CD4-positive, alpha-beta T cell treated with Interleukin-21 for 1 hour (primary cell): ENCODE measurements at regions not wholly inside any gene's neighbourhood (a gene's known extent, or its start where the extent isn't known, plus 50 kb on each side); places are given as distances from the start of the nearest gene placed in this dataset.

Experiments
- DNase-seq: peaks from one replicate; pipeline ENCODE4 v3.0.0-alpha.2; 2020

DNA sequence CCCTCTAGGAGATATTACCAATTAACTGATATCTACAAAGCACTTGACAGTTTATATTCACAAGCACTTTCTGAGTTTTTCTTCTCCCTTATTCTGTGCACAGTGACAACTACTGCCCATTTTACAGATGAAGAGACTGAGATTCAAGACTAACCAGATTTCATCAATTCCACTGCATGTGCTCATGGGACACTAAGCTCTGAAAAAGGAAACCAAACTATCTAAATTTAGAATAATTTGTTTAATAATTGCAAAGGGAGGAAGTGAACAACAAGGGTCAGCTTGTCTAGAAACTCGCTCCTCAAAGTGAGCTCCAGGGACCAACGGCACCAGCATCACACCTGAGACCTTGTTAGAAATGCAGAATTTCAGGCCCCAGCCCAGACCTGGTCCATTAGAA is 50.8 kb upstream of the MYLIP start:
- no peak for DNase-seq

DNA sequence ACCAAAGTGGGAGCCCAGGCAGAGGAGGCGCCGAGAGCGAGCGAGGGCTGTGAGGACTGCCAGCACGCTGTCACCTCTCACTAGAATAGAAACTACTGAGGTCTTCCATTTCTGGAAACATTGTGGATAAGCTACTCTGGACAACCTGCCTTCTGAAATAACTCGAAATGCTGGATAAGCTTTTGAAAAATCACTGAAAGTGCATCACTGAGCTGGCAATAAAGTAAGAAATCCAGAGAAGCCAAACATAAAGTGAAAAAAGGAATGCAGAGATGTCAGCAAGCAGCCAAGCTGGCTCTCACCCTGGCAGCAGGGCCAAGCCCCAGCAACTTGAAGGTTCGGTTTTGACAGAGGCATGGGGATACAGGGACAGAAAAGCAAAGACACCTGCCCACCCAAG is 59.2 kb upstream of the MYLIP start:
- DNase-seq: no peak

DNA sequence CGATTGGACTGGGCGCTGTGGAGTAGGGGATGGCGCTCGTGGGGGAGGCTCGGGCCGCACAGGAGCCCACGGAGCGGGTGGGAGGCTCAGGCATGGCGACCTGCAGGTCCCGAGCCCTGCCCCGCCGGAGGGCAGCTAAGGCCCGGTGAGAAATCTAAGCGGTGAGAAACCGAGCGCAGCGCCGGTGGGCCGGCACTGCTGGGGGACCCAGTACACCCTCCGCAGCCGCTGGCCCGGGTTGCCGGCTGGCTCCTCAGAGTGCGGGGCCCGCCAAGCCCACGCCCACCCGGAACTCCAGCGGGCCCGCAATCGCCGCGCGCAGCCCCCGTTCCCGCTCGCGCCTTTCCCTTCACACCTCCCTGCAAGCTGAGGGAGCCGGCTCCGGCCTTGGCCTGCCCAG is 59.7 kb upstream of the MYLIP start:
- DNase-seq: no peak

DNA sequence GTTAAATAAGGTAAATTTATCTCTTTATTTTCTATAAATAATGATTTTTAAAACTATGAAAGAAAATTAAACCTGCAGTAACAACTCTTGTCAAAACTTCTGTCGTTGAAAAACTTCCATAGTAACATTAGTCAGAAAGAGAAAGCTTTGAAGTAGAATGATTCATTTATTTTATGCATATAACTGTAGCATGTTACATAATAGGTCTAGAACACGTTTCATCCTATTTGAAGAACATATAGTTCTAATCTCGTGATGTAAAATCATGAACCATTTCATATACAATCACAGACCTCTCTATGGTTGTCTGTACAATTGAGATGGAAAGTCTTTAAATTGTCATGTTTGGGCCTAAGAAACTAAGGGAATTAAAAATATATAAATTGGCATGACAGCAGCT is 61.3 kb upstream of the MYLIP start:
- no peak for DNase-seq

DNA sequence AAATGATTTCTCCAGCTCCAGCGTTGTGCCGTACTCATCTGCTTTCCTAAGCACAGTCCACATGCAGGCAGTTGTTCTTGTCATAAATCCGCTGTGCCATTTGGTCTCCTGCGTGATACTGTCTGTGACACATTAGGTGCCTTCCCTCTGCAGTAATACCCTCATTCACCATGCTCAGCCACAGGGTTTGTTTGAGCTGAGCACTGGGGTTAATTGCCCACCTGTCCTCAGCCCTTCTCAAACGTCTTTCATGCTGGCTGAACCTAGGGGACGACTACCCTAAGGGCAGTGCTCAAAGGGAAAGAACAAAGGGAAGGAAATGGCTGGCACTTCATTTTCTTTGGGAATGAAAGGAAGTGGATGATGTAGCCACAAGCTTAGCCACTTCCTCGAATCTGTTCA is 64.2 kb upstream of the MYLIP start:
- DNase-seq: no peak

DNA sequence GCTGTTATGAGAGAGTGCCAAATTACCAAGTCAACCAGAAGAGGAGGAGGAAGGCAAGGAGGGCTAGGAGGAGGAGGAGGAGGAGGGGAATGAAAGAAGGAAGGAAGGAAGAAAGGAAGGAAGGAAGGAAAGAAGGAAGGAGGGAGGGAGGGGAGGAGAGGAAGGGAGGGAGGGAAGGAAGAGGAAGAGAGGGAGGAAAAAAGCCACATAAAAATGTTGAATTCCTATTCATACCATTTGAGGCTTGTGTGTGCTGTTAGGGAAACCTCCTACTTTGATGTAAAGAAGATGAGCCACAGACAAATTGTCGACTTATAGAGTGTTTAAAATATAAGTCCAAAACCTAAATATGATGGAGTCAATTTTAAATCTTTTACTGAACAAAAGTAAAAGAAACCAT is 65.3 kb upstream of the MYLIP start:
- no peak for DNase-seq

DNA sequence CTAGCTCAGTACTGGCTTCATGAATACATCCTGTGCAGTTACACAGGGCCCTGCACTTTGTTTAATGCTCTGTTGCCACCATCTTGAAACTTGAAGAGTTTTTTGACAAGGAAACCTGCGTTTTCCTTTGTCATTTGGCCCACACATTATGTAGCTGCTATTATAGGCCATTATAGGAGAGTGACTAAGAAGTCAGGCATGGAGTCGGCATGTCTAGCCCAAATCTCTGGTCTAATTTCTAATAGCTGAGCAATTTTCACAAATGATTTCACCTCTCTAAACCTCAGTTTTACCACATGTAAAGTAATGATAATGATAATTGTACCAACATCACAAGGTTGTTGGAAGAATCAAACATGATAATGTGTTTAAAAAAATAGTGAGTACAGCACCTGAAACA is 67.1 kb upstream of the MYLIP start:
- no peak for DNase-seq

DNA sequence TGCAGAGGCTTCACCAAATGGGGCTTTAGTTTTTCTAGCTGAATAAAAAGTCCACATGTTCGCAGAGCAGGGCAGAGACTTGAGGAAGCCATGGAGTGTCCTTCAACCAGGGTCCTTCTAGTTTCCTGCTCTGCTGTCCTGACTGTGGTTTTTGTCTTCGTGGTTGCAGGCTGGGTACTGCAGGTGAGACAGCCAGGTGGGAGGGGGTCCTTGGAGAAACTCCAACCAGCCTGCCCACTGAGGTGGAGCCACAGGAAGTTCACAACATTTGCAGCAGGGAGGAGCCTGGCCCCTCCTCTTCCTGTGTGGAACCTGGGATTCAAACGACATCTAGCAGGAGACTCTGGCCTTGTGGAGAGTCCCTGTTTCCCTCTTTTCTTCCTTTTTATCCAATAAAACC is 68.8 kb upstream of the MYLIP start:
- DNase-seq: no peak

DNA sequence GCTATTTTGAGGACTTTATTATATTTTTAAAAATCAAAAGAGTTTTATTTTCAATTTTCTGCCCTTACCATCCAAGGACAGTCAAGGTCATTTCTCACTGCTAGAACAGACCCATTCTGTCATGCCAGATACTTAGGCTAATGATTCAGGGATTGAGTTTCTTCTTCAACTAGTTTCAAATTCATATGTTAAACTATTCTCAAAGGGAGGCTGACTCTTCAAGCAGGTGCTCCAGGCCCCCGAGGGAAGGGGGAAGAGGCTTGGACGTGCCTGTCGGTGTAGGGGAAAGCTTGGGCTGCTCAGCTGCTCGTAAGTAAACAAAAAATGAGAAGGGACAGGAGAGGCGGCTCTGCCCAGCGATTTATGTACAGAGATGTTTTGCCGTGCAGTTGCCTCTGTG is 69.4 kb upstream of the MYLIP start:
- no peak for DNase-seq

DNA sequence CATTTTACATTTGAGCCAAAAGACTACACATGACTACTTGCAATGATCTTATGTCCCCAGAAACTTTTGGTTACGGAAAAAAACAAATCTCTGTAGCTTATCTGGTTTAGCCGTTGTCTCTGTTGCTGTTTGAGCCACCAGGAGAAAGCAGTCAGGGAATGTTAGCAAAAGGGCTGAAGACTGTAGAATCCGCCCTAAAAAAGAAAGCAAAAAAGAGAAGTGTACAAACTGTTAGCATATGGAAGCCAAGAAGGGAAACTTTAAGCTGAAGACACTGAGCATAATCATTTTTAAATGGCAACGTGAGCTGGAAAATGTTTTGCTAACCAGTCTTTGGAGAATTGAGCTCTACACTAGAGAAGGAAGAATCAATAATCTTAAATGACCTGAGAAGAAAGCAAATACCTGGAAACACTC is 69.9 kb upstream of the MYLIP start:
- DNase-seq: no peak

DNA sequence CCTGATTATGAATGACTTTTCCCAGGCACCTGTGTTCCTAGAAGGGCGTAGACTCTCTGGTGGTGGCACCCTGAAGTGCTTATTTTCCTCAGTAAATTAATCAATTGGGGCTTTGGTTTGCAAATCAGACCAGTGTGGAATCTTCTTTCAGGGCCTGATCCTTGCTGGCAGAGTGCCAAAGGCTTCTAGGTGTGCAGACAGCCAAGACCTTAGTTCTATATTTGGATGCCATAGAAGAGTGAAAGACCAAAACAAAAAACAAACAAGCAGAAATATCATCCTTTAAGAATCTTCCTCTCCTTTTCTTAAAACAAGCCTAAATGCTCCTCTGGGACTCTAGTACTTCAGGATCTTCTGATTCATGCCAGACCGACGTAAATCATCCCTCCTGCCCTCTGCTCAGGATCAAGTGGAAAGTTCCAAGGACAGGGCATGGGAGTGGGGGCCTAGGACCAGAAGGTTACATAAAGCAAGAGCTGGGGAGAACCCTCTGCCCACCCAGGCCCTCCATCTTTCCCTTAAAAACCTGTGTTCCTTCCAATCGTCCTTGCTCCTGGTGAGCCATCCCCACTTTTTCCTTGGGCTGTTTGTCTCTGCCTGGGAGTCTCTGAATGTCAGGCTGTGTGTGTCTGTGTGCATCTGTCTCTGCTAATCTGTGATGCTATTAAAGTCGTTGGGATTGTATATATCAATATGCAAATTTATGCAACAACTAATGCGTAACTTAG is 70.5 kb upstream of the MYLIP start:
- no peak for DNase-seq

DNA sequence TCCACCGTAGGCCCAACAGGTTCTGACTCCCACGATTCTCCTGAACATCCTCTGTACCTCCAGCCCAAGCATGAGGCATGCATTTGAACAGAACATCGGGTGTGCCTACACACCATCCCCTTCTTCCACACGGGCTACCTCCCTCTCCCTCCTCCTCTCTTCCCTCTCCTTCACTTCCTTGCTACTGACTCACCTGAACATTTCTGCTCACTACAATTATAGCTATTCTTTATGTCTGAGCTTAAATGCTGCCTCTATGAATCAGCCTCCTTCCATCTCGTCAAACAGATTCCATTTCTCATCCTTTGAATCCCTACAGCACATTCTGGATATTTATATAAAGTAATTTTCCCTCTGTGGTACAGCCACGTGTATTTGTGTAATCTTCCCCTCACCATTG is 71.4 kb upstream of the MYLIP start:
- no peak for DNase-seq

DNA sequence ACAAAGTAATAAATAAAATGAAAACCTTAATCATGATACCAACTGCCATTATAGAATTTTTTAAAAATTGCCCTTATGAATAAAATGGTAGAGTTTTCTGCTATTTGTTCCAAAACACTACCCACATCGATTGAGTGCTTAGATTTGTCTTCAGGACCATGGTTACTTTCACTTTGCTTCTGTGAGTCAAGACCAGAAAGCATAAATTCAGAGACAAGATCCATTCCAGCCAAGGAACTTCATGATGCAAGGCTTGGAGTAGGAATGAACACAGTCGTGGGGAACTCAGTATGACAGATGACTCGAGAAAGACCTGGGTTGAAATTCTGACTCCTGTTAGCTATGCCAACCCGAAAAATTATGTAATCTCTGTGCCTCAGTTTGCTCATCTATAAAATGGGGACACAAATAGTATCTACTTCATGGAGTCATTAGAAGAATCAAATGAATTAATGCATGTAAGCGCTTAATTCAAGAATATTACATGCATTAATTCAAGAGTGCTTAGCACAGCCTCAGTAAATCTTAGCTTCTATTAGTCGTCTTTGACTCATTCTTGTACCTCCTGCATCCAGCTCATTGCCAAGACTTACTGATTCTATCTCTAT is 72.5 kb upstream of the MYLIP start:
- no peak for DNase-seq

DNA sequence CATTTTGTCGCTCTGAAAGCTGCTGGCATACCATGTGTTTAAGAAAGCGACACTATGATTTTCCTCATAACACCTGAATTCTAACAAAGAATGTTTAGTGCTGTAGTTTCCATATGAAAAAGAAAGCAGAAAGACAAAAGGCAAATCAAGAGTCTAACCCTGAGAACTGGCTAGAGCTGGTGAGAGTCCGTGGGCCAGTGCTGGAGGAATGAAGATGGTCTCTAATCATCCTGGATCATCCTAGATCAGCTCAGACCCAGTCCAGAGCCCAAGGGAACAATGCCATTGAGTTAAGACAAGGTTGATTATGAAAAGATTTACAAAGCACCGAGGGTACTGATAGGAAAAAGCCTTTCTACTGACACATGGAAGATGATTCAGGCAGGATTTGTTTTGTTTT is 73.0 kb upstream of the MYLIP start:
- no peak for DNase-seq

DNA sequence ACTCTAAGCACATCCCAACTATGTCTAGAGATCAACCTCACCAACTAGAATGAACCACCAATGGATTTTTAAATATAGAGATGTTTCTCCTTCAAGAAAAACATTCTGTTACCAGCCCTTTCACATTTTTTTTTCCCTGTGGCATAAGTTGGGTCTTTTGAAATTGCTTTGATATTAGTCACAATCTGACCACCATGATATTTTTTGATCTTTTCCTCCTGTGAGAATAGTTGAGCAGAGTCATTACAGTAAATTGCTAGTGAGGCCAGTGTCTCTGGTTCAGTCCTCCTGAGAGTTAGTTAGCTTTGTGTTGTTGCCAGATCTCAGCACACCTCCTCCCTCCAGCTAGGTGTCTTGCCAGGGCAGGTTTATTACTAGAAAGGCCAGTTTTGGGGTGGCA is 79.7 kb upstream of the MYLIP start:
- no peak for DNase-seq

DNA sequence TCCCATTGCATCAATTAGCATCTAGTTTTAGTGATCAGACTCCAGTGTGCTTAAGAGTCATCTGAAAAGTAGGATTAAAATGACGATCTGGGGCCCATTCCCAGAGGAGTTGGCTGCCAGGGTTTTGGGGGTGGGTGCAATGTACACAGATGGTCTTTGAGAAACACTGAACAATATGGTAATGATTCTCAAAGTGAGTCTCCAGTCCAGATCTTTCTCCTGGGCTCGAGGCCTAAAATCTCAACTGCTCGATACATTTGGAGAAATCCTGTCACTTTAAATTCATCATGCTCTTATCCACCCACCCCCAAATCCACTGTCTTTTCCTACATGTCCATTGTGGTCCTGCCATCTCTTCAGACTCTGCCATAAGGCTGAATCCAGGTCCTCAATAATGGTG is 80.7 kb upstream of the MYLIP start:
- no peak for DNase-seq

DNA sequence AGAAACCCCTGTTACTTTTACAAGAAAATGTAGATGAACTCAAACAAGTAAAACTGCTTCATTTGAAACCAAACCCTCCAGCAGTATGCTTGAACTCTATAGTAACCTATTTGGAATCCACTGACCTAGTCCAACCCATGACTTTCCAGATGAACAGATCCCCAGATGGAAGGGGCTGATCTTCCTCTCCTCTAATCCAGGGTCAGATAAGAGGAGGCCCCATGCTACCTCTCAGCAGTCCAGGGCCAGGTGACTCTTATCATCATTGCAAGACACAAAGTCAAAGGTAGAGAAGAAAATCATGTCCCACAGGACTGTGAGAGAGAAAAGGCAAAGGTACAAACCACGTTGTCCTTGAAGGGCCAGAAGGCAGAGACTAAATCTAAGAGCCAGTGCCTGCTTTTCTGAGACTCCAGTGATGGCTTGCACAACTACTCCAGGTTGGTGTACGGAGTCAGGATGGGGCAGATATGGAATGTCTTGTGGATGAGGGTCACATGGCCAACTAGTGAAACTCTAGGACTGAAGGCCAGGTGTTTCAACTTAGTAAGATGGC is 81.4 kb upstream of the MYLIP start:
- DNase-seq: no peak

DNA sequence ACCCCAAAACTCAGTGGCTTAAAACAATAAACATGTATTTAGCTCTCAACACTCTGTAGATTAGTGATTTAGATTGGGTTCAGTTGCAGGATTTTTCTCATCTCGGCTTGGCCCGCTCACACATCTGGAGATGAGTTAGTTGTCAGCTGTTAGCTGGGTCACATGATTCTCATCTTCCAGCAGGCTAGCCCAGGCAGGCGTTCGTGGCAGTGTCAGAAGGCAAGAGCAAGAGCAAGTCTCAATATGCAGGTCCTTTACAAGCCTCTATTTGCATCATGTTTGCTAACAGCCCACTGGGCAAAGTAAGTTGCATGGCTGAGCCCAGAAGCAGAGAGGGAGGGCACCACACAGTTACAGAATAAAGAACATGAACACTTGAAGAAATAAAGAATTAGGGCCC is 83.6 kb upstream of the MYLIP start:
- no peak for DNase-seq

DNA sequence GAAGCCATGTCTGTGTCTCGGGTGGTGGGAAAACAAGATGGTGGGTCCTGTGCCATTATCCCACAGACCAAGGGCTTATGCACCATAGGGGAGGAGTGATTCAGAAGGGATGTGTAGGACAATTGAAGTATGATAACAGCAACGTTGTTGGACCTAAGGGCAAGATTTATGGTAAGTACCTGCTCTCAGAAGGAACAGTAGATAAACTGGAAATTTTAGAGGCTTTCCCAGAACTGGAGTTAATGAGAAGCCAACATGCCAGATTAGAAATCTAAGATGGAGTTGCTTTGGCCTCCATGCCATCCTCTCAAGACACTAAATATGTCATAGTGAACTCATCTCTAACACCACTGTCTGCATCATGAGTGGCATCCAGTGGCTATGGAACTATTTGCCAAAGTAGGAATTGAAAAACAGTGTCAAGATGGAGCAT is 84.7 kb upstream of the MYLIP start:
- DNase-seq: no peak

DNA sequence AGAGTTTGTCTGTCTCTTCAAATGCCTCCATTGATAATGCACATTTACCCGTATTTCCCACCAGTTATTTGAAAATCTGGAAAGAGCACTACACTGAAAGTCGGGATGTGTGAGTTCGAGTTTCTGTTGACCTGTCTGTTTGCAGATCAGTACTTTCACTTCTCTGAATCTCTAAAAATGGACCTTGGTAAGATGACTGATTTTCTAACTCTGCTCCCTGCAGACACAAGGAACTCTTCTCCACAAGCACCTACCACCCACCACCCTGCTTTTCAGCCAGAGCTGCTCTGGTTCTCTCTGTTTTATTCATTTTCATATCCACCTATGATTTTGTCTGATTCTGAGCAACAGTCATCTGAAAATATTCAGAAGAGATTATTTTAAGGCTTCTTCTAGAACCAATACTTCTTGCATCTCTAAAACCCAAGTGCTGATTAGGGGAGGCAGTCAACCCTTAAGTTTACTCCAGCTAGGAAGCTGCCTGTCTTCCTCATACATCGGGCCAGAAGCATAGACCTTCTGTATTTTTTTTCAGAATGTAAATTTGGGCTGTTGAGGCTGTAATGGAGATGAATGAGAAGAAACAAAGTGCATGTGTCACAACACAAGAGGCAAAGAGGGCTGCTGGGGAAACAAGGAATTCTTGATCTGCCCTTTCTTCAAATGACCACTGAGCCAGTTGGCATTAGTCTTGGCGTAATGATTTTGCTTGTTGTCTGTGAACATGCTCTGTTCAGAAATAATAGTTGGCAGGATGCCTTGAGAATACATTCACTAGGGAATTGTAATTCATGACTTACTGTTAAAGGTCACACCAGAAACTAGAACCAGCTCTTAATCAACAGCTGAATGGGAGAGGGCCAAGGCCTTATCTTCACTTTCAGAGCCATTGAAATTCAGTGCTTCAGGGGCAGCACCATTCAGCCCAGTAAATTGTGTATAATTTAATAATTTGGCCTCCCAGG is 85.4 kb upstream of the MYLIP start:
- DNase-seq: no peak

DNA sequence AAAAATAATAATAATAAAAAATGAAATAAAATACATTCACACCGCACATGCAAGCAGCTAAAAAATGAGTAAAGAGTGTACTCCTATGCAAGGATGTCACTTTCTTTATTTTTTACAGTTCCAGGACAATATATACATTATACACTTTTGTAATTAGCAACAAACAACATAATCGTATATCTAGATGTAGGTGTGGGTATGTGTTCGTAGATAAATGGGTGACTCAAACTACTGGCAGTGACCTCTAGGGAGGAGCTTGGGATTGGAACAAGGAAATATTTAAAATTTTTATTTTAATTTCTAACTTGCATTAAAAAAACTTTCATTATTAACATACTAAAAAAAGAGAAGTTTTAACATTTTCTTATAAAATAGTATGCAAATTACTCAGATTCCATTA is 86.1 kb upstream of the MYLIP start:
- no peak for DNase-seq

DNA sequence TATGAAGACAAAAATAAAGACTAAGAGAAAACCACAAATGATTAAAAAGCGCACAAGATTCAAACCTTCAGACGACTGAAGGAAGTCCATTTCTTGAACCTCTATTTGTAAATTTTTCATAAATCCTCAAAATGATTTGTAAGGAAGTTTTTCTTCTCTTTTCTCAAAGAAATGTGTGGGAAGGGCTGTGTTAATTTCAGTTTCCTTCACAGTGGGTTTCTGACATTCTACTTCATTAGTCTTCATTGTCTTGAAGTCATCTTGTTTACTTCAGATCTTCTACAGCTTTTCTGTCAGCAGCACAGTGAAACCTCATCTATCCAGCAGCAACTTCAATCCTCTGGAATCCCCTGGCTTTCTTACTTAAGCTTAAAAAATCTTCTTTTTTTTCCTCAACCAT is 87.6 kb upstream of the MYLIP start:
- no peak for DNase-seq

DNA sequence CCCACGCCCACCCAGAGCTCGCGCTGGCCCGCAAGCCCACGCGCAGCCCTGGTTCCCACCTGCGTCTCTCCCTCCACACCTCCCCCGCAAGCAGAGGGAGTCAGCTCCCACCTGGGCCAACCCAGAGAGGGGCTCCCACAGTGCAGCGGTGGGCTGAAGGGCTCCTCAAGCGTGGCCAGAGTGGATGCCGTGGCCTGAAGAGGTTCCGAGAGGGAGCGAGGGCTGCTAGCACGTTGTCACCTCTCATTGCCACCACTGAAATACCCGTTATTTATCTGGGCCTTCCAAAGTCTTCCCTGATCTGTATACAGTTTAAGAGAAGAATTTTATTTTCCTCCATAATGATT is 88.3 kb upstream of the MYLIP start:
- DNase-seq: no peak
